ENCODE measurements at regions not wholly inside any gene's neighbourhood (a gene's known extent, or its start where the extent isn't known, plus 50 kb on each side); places are given as distances from the start of the nearest gene placed in this dataset.
A peak's percentile ranks its signal among the peaks of the same experiment; 100 is the strongest.

GRCh38 chr14:65229748-65230728 is 127.7 kb upstream of the MAX start (continued):
- TF ChIP-seq PRDM10 (CRISPR knock-in tag; IDR thresholded peaks at IDR 0.05; ENCODE audit: low read depth), result no peak
- no peak for TF ChIP-seq FOSL1 (CRISPR knock-in tag; IDR thresholded peaks at IDR 0.05; ENCODE audit: borderline replicate concordance)
- peak; percentile 50 for TF ChIP-seq RBM22 (optimal IDR thresholded peaks at IDR 0.05; ENCODE audit: low read length)
- TF ChIP-seq USF2 (IDR thresholded peaks at IDR 0.05; ENCODE audit: low read depth, low read length), result no peak
- no peak for TF ChIP-seq USF2 (CRISPR knock-in tag; IDR thresholded peaks at IDR 0.05; ENCODE audit: borderline replicate concordance)
- TF ChIP-seq E2F1 (CRISPR knock-in tag; IDR thresholded peaks at IDR 0.05), result no peak
- TF ChIP-seq TCF7 (IDR thresholded peaks at IDR 0.05; ENCODE audit: low read depth), result no peak; the same call in none of the 2 replicates
- no peak for TF ChIP-seq KLF16 (CRISPR knock-in tag; IDR thresholded peaks at IDR 0.05)
- no peak for TF ChIP-seq ATAD3A (CRISPR knock-in tag; IDR thresholded peaks at IDR 0.05)
- TF ChIP-seq BCLAF1 (IDR thresholded peaks at IDR 0.05), result no peak
- TF ChIP-seq GPBP1L1 (CRISPR knock-in tag; IDR thresholded peaks at IDR 0.05), result no peak
- TF ChIP-seq ZNF615 (CRISPR knock-in tag; IDR thresholded peaks at IDR 0.05; ENCODE audit: borderline replicate concordance), result peak; percentile 50; the same call in 1 of the 2 replicates
- no peak for TF ChIP-seq ZNF781 (CRISPR knock-in tag; IDR thresholded peaks at IDR 0.05; ENCODE audit: borderline replicate concordance, not compliant biosample characterization)
- TF ChIP-seq ZNF563 (CRISPR knock-in tag; IDR thresholded peaks at IDR 0.05), result no peak
- TF ChIP-seq ZBTB21 (CRISPR knock-in tag; IDR thresholded peaks at IDR 0.05), result no peak
- no peak for TF ChIP-seq MAFG (CRISPR knock-in tag; IDR thresholded peaks at IDR 0.05)
